Karpas-422 (cell line): ENCODE measurements at regions not wholly inside any gene's neighbourhood (a gene's known extent, or its start where the extent isn't known, plus 50 kb on each side); places are given as distances from the start of the nearest gene placed in this dataset.

Experiments used
- DNase-seq: peaks from one replicate; pipeline ENCODE4 v3.0.0-alpha.2; 2015
- H2AFZ ChIP-seq: fragments of 200-600 bp; sonication (generic); 2 replicates; pipeline ENCODE4 v1.6.1; 2014; ENCODE audit warnings: antibody characterized with exemption, low read length, mixed read lengths
- H3K27ac ChIP-seq: fragments of 200-600 bp; sonication (generic); 2 replicates; pipeline ENCODE4 v1.5.1; 2014; ENCODE audit warnings: mild to moderate bottlenecking, low read length, moderate library complexity
- H3K27me3 ChIP-seq: fragments of 200-600 bp; sonication (generic); 2 replicates; pipeline ENCODE4 v1.6.1; 2014; ENCODE audit warnings: low read length, mixed read lengths
- H3K36me3 ChIP-seq: fragments of 200-600 bp; sonication (generic); 2 replicates; pipeline ENCODE4 v1.6.1; 2014; ENCODE audit warnings: low read length, mixed read lengths; ENCODE audit not compliant: insufficient read depth
- H3K4me1 ChIP-seq: fragments of 200-600 bp; sonication (generic); 2 replicates; pipeline ENCODE4 v1.6.1; 2014; ENCODE audit warnings: mild to moderate bottlenecking, low read length, mixed read lengths
- H3K4me2 ChIP-seq: fragments of 200-600 bp; sonication (generic); 2 replicates; pipeline ENCODE4 v1.6.1; 2014; ENCODE audit warnings: low read length, low read depth, mild to moderate bottlenecking; ENCODE audit not compliant: poor library complexity, severe bottlenecking
- H3K4me3 ChIP-seq: fragments of 200-600 bp; sonication (generic); 2 replicates; pipeline ENCODE4 v1.5.1; 2014; ENCODE audit warnings: mild to moderate bottlenecking, antibody characterized with exemption, low read length, mixed read lengths
- H3K79me2 ChIP-seq: fragments of 200-600 bp; sonication (generic); 2 replicates; pipeline ENCODE4 v1.6.1; 2014; ENCODE audit warnings: mild to moderate bottlenecking, low read length, mixed read lengths
- H3K9ac ChIP-seq: fragments of 200-600 bp; sonication (generic); 2 replicates; pipeline ENCODE4 v1.6.0; 2014; ENCODE audit warnings: low read length
- H3K9me2 ChIP-seq: fragments of 200-600 bp; sonication (generic), shearing (Covaris generic); replicated peaks from 2 replicates; pipeline ENCODE4 v1.6.0; 2014; ENCODE audit warnings: mild to moderate bottlenecking, low read length, moderate library complexity; ENCODE audit not compliant: insufficient read depth
- H3K9me3 ChIP-seq: fragments of 300-700, 200-600 bp; sonication (generic); 2 replicates; pipeline ENCODE4 v1.6.1; 2014; ENCODE audit warnings: low read length, mixed read lengths
- H4K20me1 ChIP-seq: fragments of 200-600 bp; sonication (generic); 2 replicates; pipeline ENCODE4 v1.6.1; 2014; ENCODE audit warnings: mild to moderate bottlenecking, antibody characterized with exemption, low read length, low read depth; ENCODE audit not compliant: insufficient read depth

DNA sequence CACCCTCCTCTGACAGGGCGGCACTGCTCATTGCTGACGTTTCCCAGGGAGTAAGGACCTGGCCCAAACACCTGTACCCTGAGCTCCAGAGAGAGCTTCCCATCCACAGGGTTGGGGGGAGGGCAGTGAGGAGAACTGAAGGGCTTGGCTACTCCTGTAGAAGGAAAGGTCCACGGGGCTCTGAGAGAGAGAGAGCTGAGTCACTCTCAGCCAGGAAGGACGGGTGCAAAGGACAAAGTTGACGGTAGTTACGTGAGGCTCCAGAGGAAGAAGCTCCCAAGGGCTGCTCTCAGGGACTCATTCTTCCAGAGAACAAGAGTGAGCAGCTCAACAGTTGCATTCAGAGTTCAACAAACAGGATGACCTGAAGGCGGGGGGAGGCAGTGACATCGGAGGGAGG, 852.5 kb downstream of the GALR1 start:
- no peaks in the 10 kb centered on the region for H3K36me3 ChIP-seq
- H3K4me3 ChIP-seq = no peak overlapping the region
- DNase-seq = no peak

DNA sequence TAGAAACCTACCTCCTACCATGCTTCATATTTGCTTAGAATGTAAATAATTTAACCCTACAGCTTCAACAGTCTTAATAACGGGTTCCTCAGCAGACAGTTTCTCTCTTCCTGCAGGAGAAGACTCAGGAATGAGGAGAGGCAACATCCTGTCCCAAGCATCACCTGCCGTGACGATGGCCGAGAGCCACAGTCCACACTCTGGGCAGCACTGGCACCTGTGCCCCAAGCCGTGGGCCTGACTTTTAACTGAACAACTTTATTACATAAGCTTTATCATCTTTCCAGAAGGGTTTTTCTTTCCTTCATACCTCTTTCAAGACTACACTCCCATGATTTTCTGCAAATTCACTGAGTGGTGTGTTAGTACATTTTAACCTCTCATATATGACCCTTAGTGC, 856.0 kb downstream of the GALR1 start:
- Histone ChIP-seq H2AFZ (no peak overlapping the region), H3K4me2 (no peak overlapping the region), H3K4me1 (no peaks in the 10 kb centered on the region), H3K9me3 (no peaks in the 10 kb centered on the region), H4K20me1 (no peaks in the 10 kb centered on the region), H3K27me3 (no peaks in the 10 kb centered on the region), H3K79me2 (no peaks in the 10 kb centered on the region), H3K9me2 (no peaks in the 10 kb centered on the region), H3K36me3 (no peaks in the 10 kb centered on the region), H3K4me3 (no peak overlapping the region), H3K9ac (no peak overlapping the region), H3K27ac (no peak overlapping the region)
- DNase-seq = no peak

More for the DNA sequence above, 852.5 kb downstream of the GALR1 start:
- no peak overlapping the region for H3K9ac ChIP-seq
- no peak overlapping the region for H3K27ac ChIP-seq
- no peaks in the 10 kb centered on the region for H3K9me2 ChIP-seq
- H3K27me3 ChIP-seq = no peaks in the 10 kb centered on the region
- no peaks in the 10 kb centered on the region for H3K79me2 ChIP-seq
- no peaks in the 10 kb centered on the region for H3K9me3 ChIP-seq
- no peak overlapping the region for H3K4me2 ChIP-seq
- H4K20me1 ChIP-seq = no peaks in the 10 kb centered on the region
- no peaks in the 10 kb centered on the region for H3K4me1 ChIP-seq
- no peak overlapping the region for H2AFZ ChIP-seq

DNA sequence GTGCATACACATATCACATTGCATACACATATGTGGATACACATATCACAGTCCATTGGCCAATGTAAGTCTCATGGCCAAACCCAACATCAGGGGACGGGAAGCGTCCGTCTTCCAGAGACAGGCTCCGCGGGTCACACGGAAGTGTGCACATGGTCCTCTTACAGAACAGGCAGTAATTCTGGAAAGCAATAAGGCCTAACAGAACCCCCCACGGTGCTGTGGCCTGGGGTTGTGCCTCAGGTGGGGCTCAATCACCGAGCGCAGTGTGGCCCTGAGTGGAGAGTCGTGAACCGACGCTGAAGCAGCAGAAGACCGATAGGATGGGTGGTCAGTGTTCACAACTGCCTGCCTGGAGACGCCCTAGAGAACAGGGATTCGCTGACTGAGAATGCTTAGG, 857.3 kb downstream of the GALR1 start:
- Histone ChIP-seq H3K4me2 (no peak overlapping the region), H3K4me1 (no peaks in the 10 kb centered on the region), H3K9me2 (no peaks in the 10 kb centered on the region), H3K9me3 (no peaks in the 10 kb centered on the region), H3K4me3 (no peak overlapping the region), H4K20me1 (no peaks in the 10 kb centered on the region), H3K36me3 (no peaks in the 10 kb centered on the region), H3K9ac (no peak overlapping the region), H3K79me2 (no peaks in the 10 kb centered on the region), H3K27ac (no peak overlapping the region), H2AFZ (no peak overlapping the region), H3K27me3 (no peaks in the 10 kb centered on the region)
- no peak for DNase-seq

DNA sequence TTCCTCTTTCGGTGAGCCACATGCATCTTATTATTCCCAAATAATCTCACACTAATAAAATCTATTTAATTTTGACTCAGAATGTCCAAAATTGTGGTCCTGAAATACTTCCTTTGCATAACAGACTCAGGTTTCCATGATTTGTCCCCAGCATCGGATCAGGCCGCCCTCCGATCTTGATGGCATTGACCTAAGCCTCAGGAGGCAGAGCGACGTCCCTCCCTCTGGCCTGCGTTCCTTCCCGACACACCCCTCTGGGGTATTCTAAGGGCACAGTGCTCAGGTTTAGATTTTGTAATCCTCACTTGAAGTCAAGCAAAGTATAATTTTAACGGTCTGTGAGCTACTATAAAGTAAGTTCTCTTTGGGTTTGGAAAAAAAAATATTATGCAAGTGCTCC, 857.7 kb downstream of the GALR1 start:
- no peaks in the 10 kb centered on the region for H3K9me3 ChIP-seq
- no peaks in the 10 kb centered on the region for H3K79me2 ChIP-seq
- H2AFZ ChIP-seq = no peak overlapping the region
- no peaks in the 10 kb centered on the region for H3K36me3 ChIP-seq
- no peak overlapping the region for H3K4me2 ChIP-seq
- no peaks in the 10 kb centered on the region for H4K20me1 ChIP-seq
- no peak for DNase-seq
- H3K4me1 ChIP-seq = no peaks in the 10 kb centered on the region
- H3K27me3 ChIP-seq = no peaks in the 10 kb centered on the region
- H3K4me3 ChIP-seq = no peak overlapping the region
- H3K9me2 ChIP-seq = no peaks in the 10 kb centered on the region
- no peak overlapping the region for H3K27ac ChIP-seq
- no peak overlapping the region for H3K9ac ChIP-seq

DNA sequence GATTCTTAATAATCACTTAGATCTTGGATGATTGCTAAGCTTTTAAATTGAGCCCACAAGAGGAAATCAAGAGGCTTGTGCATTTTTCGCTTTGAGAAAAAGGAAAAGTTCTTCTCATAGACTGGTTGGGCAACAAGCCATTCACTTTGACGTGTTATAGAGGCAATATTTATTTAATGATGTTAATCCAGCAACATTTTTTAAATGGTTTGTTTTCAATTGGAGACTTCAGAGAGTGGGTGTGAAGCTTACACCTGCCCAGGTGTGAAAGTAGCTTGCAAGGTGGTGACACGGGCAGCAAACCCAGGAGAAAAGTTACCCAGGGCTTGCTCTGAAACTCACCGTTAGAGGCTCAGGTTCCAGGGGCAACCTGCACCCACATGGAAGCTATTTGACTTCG, 858.9 kb downstream of the GALR1 start:
- H3K4me2 ChIP-seq = no peak overlapping the region
- H3K27ac ChIP-seq = no peak overlapping the region
- no peak overlapping the region for H3K9ac ChIP-seq
- no peaks in the 10 kb centered on the region for H3K4me1 ChIP-seq
- no peaks in the 10 kb centered on the region for H4K20me1 ChIP-seq
- H3K36me3 ChIP-seq = no peaks in the 10 kb centered on the region
- H3K79me2 ChIP-seq = no peaks in the 10 kb centered on the region
- no peaks in the 10 kb centered on the region for H3K27me3 ChIP-seq
- no peak overlapping the region for H2AFZ ChIP-seq
- no peak for DNase-seq
- H3K9me3 ChIP-seq = no peaks in the 10 kb centered on the region
- H3K4me3 ChIP-seq = no peak overlapping the region
- no peaks in the 10 kb centered on the region for H3K9me2 ChIP-seq

DNA sequence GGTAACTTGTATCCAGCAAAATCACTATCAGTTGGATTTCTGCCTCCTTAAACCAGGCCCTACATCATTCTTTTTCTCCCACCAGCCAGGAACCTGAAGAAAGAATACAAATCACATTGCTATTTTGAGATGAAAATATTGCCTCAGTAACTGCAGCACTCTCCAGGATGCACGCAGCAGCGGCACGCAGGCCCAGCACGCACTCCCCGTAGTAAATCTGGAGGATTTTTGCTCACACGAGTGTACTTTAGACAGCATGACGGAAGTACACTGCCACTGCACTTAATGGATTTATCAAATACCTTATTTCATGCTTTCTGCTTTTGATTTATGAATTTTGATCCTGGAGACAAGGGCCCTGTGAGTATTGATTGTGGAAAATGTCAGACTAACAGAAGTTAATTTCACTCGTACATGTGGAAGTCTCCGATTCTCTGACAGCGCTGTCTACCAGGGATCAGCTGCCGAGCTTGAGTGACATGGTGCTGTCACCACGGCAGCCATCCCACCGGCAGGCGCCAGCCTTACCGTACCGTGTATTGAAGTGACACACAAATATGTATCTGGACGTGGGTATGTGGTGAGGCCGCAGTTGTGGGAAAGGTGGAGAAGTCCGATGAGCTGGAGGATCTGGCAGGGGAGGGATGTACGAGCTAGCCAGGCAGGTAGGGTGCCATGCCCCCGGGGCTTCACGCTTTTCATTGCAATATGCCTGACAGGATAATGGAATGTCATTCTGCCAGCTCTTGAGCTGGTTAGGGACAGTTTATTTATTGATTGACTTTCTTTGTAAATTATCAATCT, 863.7 kb downstream of the GALR1 start:
- H3K27me3 ChIP-seq = 0 out of 2 replicates have a peak, but pooled peaks cover 5% of the 10 kb centered on the region
- H3K36me3 ChIP-seq = no peaks in the 10 kb centered on the region
- DNase-seq = no peak
- H3K4me2 ChIP-seq = no peak overlapping the region
- no peaks in the 10 kb centered on the region for H4K20me1 ChIP-seq
- no peaks in the 10 kb centered on the region for H3K9me3 ChIP-seq
- no peaks in the 10 kb centered on the region for H3K4me1 ChIP-seq
- 0 out of 2 replicates have a peak, but pooled peaks cover 4% of the 10 kb centered on the region for H3K9me2 ChIP-seq
- H2AFZ ChIP-seq = no peak overlapping the region
- no peaks in the 10 kb centered on the region for H3K79me2 ChIP-seq
- H3K27ac ChIP-seq = no peak overlapping the region
- no peak overlapping the region for H3K4me3 ChIP-seq
- no peak overlapping the region for H3K9ac ChIP-seq

DNA sequence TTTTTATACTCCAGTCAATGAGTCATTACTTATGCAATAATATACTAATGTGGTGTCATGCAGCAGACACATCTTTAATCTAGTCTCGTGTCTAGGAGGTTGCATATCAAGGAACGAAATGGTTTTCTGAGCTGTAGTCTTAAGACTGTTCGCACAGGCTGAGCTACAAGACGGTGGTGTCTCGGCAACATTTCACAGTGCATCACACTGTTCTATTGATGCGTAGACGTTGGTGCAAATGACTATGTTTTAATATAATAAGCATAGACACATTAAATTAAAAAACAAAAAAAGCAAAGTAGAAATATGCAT, 864.2 kb downstream of the GALR1 start:
- Histone ChIP-seq H2AFZ (no peak overlapping the region), H3K27ac (no peak overlapping the region), H3K4me3 (no peak overlapping the region), H3K79me2 (no peaks in the 10 kb centered on the region), H3K4me2 (no peak overlapping the region), H3K4me1 (no peaks in the 10 kb centered on the region), H3K9ac (no peak overlapping the region), H4K20me1 (no peaks in the 10 kb centered on the region), H3K9me2 (0 out of 2 replicates have a peak, but pooled peaks cover 4% of the 10 kb centered on the region), H3K27me3 (0 out of 2 replicates have a peak, but pooled peaks cover 5% of the 10 kb centered on the region), H3K36me3 (no peaks in the 10 kb centered on the region), H3K9me3 (no peaks in the 10 kb centered on the region)
- DNase-seq = no peak

DNA sequence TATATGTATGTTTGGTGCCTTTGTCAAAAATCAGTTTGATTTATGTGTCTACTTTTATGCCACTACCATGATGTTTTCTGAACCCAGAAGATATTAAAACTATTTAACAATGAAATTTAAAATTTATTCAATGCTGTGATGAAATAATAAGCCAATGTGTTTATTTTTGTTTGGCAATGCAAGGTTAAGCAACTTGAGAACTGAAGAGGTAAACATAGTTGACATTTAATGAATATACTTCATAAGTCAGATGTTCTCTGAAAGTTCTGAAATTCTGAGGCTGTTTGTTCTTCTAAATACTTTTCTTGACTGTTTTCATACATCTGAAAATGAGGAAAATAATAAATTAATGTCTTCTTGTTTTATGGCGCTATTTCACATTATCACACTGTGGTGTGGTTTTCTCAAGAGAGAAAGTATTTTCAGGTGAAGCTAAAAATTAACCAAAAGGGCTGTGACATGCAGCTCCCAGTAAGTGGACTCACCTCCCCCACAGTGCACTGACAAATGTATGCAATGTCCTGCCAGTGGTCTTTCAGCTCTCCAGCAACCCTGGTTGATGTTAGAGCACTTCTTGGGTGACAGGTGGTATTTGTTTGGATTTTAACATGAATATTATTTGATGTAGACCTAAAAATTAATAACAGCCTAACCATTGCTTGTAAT, 863.6 kb upstream of the SALL3 start:
- Histone ChIP-seq H3K27ac (no peak overlapping the region), H3K4me3 (no peak overlapping the region), H2AFZ (no peak overlapping the region), H3K79me2 (no peaks in the 10 kb centered on the region), H3K9me2 (0 out of 2 replicates have a peak, but pooled peaks cover 4% of the 10 kb centered on the region), H4K20me1 (no peaks in the 10 kb centered on the region), H3K9me3 (0 out of 2 replicates have a peak, but pooled peaks cover 3% of the 10 kb centered on the region), H3K36me3 (no peaks in the 10 kb centered on the region), H3K4me2 (no peak overlapping the region), H3K27me3 (0 out of 2 replicates have a peak, but pooled peaks cover 5% of the 10 kb centered on the region), H3K9ac (no peak overlapping the region), H3K4me1 (no peaks in the 10 kb centered on the region)
- DNase-seq = no peak
